HG02571 (cell line): ENCODE measurements at regions not wholly inside any gene's neighbourhood (a gene's known extent, or its start where the extent isn't known, plus 50 kb on each side); places are given as distances from the start of the nearest gene placed in this dataset.
"Not testable (repeated sequence)": the region's sequence is repeated elsewhere in the genome, so short reads cannot be mapped to it uniquely, and the experiment has no call there.

Experiments
- ATAC-seq: cut with Tn5 transposase; IDR thresholded peaks from one replicate; pipeline ENCODE4 v1.9.1; 2021; ENCODE audit warnings: mild to moderate bottlenecking, moderate library complexity; ENCODE audit not compliant: unreplicated experiment

- ATAC-seq: no peak
Observed at GRCh38 chr2:196276421-196276820, 105.0 kb upstream of the STK17B start.

- ATAC-seq: no peak
Observed at GRCh38 chr2:196277002-196277401, 105.6 kb upstream of the STK17B start.

GRCh38 chr2:196278491-196278911 lies 107.1 kb upstream of the STK17B start:
- ATAC-seq: no peak

GRCh38 chr2:196279541-196279940 lies 108.2 kb upstream of the STK17B start:
- ATAC-seq: no peak

DNA sequence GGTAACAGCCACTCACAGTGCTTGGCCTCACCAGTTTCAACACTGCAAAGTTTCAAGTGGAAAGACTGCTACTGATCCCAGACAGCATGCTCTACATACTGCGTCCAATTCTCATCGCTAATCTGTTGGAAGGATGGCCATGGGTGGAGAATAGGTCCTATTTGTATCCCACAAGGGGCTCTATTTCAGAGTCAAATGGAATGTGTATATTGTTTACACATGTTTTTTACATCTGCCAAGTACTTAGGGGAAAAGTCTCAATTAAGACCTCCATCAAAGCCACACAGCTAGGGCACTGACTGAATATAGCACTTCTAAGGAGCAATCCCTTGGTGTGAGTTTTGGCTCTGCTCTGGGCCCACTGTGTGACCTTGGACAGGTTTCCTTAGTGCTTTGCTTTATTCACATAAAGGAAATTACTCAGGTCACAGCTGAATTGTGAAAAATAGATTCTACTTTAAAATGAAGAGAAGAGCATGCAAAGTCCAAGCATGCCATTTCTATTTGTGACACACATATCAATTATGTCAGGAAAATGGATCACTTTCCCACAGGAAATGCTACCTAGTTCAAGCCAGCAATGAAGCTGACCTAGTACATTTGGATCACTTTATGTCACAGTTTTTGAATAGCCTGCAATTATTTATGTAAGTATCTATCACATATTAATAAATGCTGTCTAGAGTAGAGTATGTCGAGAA lies 112.9 kb upstream of the STK17B start:
- ATAC-seq: no peak

DNA sequence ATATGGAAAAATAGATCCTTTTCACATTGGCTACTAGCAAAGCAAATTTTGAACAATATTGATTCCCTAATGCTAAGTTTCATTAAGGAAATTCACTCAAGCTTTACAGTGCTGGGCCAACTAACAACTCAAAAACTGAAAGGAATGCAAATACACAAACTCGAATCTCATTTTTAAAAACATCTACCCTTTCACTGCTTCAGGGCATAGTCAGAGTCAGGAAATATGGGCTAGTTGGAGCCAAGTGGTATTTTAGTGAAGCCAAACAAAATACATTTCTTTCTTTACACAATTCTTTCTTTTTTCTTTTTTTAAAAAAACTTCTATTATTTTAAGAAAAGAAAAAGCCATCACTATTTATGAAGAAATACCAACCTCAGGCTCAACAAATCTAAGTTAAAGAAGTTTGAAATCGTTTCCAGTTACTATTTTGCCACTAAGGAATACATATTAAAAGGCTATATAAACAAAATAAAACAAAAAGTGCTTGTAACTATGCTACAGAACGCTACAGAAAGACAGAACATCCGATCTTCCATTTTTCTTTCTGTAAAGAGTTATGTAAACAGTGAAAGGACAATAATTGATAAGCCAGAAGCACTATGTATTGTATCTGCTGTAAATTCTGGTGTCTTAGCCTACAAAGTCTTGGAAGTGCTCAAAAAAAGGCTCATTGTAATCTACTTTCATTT lies 113.6 kb upstream of the STK17B start:
- no peak for ATAC-seq

DNA sequence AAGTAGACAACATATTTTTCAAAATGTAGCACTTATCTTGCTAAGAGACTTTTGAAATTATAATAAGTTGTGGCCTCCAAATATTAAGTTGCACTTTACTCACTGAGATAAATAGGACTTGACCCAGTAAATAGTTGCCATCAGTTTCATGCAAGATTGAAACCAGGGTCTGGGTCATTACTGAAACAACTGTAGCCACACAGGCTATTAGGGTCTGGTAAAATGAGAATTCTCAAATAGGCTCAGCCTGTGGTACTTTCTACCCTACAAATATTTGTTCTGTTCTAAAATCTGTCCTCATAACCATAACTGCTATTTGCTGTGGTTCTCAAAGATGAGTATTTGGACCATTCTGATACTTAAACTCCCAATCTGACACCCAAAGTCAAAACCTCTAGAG lies 115.4 kb upstream of the STK17B start:
- ATAC-seq: no peak

DNA sequence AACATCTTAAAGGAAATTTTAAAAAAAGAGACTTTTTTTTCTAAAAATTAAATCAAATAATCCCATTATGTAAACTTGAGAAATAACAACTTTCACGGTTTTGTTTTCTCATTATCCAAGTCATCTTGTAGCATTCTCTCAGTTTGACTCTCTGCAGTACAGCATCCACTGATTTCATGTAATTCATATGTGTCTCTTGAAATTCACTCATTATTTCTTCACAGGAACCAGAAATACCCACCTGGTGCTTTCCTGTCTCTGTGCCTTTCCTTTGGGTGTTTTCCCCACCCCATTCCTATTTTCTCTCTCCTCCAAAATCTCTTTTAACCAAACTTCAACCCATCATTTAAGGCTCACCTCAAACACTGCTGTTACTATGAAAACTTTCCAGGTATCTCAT lies 116.1 kb upstream of the STK17B start:
- ATAC-seq: no peak

DNA sequence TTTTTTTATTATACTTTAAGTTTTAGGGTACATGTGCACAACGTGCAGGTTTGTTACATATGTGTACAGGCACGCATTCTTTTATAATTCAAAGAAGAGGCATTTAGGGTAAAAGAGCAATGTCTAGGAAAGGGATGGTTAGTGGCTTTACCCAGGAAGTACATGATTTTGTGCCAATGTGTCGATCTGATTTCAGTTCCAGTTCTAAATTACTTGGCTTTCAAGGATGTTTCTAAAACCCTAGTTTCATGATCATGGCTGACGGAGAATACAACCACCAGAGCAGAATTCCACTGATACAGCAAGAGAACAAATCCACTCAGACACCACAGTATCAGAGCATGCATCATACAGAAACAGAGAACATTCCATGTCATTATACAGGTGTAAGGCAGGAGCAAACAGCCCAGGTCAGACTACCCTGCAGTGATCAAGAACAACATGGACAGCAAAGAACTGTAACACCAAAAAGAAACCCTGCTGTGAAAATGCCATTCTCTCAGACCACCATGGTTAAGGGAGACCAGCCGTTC lies 116.7 kb upstream of the STK17B start:
- no peak for ATAC-seq

DNA sequence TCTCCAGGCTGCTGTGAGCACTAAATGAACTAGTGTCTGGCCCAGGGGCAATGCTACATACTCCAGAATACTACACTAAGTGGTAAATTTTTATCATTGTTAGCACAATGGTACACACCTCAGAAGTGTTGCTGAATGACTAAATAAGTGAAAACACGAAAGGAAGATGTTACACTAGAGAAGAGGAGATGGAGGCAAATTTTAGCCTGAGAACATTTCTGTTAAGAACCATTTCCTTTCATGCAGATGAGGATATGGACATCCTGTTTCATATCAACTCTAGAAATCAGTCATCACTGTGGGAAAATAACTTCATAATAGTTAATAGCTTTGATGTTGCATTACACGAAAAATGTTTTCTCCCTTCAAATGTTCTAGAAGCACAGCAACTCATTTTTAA lies 117.6 kb upstream of the STK17B start:
- ATAC-seq: no peak

DNA sequence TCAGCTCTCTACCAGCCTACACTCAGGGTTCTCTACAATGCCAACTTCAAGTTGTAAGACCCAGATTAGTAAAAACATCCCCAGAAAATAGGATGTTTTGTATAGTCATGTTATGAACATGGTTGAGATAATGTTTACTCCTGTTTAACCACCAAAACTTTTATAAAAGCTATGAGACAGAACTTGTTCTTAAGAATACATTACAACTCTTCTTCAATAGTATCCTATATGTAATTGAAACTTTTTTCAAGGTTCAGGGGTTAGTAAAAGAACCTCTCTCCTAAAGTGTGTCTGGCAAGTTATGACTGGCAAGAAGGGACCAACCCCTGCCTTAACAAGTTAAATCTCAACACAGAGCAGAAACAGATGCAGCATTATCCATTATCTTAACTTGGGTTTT lies 118.8 kb upstream of the STK17B start:
- no peak for ATAC-seq

DNA sequence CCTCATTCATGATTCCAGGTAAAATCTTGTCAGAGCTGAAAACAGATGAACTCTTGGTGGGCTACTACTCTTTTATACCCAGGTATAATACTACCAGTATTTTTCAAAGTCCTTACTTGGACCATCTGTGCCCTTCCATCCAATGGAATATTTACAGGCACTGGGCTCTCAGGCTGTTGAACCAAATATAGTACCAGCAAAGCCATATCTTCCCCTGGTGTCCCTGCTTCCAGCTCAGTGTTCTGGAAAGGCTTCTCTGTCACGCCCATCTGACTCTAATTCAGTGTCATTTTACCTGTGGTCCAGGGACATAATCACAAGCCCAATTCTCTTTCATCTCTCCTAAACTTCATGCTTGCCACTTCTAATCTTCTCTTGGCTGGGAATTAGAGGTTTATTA lies 119.2 kb upstream of the STK17B start:
- ATAC-seq: no peak

DNA sequence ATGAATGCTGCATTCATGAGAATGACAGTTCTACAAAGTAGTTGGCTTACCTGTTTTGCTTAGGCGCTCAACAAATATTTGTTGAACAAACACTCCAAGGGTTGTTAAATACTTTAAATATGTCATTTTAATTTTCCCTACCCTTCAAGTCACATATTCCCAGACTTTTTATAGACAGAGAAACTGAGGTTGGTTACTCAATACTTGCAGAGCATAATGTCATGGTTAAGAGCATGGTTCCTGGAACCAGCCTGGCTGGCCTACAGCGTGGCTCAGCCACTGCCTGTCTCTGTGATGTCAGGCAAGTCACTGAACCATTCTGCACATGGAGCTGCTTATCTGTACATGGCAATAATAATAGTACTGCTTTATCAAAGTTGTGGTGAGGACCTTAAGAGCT lies 120.0 kb upstream of the STK17B start:
- ATAC-seq: no peak

DNA sequence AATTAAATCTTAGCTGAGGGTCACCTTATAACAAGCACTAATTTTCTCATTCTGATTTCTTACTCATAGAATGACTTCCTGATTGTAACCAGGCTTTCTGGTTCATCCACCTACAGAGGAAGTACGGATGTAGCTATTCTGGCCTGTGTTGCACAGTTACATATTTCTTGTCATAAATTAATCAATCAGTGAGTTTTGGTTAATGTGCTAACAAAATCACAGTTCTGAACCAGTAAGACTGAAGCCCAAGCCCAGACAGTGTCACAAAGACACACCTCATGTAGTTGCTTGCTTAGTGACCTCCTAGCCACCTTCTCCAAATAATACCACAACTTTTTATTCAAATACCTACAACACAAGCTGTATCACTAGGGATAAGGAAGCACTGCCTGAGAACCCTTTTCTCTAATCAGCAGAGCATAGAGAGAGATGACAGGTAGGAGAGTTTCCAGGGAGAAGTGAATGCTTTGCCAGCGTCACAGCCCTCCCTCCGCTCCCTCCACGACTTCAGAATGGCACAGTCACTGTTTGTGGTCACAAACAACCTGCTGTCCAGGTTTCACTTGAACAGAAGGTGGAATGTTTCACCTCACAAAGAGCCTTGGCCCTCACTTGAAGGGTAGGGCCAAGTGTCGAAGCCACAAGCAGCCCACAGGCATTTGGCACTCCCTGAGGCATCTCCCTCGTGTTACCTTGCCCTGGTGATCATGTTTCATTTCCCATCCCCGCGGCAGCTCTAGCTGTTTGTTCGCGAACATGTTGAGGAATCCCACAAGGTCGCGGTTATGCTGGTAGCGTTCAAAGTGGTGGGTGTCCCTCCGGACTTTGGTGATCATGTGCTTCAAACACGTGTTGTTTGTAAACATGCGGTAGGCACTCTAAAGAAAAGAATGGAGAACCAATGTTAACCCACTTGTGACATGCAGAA lies 120.8 kb upstream of the STK17B start:
- no peak for ATAC-seq

DNA sequence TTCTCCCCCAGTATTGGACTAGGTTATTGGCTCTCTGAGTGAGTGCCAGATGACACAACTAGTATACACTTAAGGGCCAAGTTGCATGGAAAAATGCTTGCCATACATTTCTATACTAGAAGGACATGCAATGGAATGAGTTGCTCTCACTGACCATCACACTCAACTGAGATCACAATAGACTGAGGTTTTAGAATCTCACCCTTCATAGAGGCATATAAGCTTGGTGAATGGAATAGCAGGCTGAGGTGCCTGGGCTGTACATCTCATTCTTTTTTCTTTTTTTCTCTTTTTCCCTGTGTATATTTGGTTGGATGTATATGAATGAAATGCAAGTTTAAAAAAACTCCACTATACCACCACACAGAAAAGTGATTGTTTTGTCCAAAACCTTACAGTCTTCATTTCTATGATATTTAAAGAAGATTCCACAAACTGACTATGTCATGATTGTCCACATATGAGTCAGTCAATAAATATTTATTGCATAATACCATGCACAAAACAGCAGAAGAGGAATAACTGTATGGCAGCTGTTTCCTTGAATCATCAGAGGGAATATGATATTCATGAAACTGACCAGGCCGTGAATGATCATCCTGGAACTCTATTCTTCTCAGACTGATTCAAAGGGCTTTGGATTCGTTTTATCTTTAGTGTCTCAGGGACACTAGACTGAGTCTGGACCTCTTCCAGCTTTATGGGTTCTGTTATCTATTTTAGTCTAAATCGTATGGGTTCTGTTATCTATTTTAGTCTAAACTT lies 122.6 kb upstream of the STK17B start:
- ATAC-seq: no peak

GRCh38 chr2:196294516-196294909 lies 123.1 kb upstream of the STK17B start:
- no peak for ATAC-seq

DNA sequence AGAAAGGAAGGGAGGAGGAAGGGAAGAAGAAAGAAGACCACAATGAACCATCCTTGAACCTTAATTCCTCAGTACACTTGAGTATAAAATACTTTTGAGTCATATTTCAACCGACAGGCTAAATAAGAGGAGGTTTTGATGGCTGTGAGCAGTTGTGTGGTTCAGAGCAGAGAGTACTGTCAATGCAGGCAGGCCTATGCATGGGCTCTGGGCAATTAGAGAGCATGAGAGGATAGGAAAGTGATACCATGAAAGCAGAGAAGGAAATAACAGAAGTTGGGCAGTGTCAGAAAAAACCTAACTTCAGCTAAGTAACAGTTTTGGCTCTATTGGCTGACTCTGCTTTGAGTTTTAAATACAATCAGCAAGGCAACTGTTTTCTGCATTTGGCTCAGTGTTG lies 123.6 kb upstream of the STK17B start:
- no peak for ATAC-seq

GRCh38 chr2:196298106-196298723 lies 126.8 kb upstream of the STK17B start:
- not testable (repeated sequence) for ATAC-seq

DNA sequence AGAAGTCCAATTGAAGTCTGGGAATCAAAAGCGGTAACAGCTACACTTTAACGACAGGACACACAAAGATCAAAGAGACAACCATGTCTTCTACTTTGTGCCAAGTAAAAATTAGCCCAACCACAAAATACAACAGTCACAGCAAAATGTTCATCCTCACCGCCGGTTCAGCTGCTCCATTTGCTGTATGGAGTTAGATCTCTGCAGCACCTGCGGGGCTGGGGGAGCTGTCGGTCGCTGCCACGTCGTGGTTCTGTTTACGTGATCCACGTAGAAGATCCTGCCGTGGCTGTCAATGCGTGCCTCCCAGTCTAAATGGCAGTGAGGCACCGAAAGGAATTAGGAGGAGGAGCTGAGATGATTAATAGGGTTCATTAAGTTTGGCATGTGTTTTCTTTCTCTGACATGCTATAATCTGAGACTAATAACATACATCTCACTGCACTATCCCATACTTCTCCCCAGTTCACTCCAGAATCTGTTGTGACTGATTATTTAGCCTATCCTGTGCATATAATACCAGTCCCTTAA lies 136.5 kb upstream of the STK17B start:
- no peak for ATAC-seq

DNA sequence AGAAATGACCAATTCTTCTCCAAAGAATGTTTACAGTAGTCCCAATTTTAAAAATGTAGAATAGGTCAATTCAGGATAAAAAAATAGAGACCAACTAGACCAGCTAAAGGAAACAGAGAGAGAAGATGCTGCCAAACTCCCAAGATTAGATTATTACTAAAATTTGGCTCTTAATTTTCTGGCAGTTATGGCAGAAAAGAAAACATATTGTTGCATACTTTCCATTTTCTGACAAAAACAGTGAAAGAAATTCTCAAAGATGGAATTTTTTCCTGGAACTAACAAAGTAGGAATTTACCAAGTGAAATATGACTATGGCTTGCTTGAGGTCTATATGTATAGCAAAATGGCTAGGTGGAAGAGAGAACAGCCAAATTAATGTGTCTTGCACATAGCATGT lies 138.3 kb upstream of the STK17B start:
- ATAC-seq: no peak
